Loucy (cell line): ENCODE measurements at regions not wholly inside any gene's neighbourhood (a gene's known extent, or its start where the extent isn't known, plus 50 kb on each side); places are given as distances from the start of the nearest gene placed in this dataset.

Experiments
- CTCF ChIP-seq: fragments of 200-600 bp; sonication (generic); conservative IDR thresholded peaks from 2 replicates; pipeline ENCODE4 v1.5.1; 2014; ENCODE audit warnings: mild to moderate bottlenecking, antibody characterized with exemption, low read length
- EZH2phosphoT487 ChIP-seq: fragments of 200-600 bp; IDR thresholded peaks from 2 replicates; pipeline ENCODE4 v1.6.1; 2018; ENCODE audit warnings: antibody characterized with exemption, mild to moderate bottlenecking, moderate library complexity, borderline replicate concordance

- TF ChIP-seq EZH2phosphoT487 = no peak
- no peak for TF ChIP-seq CTCF
These were observed 235.3 kb downstream of the TENT4A start for GRCh38 chr5:6948562-6948961.
